NAMALWA (cell line): ENCODE measurements at regions not wholly inside any gene's neighbourhood (a gene's known extent, or its start where the extent isn't known, plus 50 kb on each side); places are given as distances from the start of the nearest gene placed in this dataset.
"Not testable (repeated sequence)": the region's sequence is repeated elsewhere in the genome, so short reads cannot be mapped to it uniquely, and the experiment has no call there.

Source experiments
- DNase-seq: peaks from one replicate; pipeline ENCODE4 v3.0.0-alpha.2; 2015; ENCODE audit warnings: low spot score

- DNase-seq = no peak
Observed at GRCh38 chr4:14364953-14365536, 637.2 kb upstream of the CPEB2 start.

DNA sequence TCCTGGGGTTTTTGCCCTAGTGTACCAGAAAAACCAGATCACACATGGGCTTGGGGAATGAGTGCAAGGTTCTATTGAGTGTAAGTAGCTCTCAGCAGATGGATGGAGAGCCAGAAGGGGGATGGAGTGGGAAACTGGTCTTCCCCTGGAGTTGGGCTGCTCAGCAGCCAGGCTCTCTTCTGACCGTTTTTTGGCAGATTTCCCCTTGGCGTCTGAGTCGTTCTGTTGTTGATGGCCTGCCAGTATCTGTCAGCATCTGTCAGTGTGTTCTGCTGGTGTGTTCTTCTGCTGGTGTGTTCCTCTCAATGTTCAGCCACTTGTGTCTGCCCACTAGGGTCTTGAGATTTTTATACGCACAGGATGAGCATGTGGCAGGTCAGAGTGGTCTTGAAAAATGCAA lies 633.9 kb upstream of the CPEB2 start:
- DNase-seq = no peak

DNA sequence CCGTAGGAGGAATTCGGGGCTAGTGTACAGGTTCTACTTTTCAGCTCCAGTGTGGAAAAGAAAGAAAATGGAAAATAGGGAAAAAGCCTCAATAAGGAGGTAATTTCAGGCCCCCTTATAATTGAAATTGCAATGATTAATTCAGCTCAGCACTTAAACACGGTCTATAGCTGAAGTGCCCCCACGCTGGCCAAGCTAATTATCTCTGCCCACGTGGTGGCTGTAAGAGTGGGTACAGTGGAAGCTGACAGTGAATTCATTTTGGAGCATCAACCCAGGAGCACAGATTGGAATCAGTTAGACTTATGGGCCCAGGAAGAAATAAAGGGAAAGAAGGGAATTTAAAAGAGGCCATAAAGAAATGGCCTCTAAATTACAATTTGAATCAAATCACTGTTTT lies 631.1 kb upstream of the CPEB2 start:
- DNase-seq = no peak

DNA sequence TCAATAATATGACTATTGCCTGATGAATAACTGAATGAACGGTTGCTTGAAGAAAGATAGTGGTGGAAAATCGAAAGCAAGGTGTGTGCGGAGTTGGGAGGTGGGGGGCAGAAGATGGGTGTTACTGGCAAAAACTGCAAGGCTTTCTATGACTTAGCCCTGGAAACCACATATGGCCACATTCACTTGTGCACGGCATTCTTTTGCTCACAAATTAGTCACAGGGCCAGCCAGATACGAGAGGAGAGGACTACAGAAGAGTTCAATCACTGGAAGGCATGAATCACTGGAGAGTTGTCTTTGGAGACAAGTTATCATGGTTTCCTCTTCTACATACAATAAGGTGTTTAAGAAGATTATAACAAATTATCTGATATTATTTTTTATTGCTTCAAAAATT lies 626.5 kb upstream of the CPEB2 start:
- DNase-seq = no peak

DNA sequence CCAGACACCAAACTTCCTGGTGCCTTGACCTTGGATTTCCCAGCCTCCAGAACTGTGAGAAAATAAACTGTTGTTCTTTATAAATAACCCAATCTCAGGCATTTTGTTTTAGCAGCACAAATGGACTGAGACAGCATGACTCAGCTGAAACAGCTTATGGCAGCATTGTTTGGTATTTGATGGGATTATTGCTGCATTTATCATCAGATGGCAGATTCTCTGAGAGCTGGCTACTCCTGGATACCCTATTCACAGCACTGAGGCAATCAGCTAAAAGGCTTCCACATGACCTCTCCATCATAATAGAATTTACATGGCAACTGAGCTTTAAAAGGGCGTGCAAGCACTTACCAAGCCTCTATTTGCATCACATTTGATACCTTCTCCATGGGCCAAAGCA lies 623.1 kb upstream of the CPEB2 start:
- DNase-seq = no peak

DNA sequence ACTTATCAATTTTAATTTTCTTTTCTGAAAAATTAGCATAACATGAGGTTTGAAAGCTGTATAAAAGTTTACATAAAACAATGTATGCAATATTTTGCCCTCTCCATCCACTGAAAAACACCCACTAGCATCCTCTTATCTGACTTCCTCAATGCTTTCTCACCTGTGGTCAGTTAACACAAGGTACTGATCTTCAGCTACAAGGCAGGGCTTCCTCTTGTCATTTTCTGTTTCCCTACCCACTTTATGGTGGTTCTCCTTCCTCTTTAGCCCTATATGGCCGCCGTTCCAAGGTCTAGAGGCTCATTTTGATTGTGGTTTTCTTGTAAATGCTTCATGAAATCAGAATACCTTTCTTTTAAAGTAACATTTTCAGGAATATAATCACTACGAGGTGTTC lies 618.6 kb upstream of the CPEB2 start:
- no peak for DNase-seq

DNA sequence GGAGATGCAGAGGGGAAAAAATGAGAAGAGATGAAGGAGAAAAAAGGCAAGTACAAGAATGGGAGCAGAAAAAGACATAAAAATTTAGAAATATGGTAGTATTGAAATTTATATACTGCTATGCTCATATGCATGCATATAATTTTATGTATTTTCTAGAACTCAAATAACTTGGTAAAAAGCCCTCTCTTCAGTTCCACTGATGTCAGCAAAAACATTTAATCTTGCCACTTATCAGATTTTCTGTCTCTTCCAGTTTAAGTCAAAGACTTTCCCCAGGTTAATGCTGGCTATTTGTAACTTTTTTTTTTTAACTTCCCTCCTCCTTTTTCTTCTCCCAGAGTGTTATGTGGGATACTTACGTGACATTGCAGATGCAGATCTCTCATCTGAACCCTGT lies 617.5 kb upstream of the CPEB2 start:
- DNase-seq = no peak

DNA sequence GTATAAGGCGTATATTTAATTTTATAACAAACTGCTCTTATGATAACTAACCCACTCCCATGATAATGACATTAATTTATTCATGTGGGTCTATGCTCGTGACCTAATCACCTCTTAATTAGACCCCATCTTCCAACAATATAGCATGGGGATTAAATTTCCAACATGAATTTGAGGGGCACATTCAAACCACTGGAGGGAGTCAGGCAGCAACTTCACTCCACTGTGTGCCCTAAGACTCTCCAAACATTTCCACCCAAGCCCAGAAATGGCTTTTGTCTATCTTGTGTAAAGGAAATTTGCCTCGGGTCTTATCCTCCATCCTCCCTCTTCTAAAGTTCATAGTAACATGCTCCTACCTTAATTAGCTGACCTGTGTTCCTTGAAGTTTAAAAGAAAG lies 616.1 kb upstream of the CPEB2 start:
- DNase-seq = no peak

- DNase-seq = no peak
Observed at GRCh38 chr4:14387647-14388046, 614.6 kb upstream of the CPEB2 start.

DNA sequence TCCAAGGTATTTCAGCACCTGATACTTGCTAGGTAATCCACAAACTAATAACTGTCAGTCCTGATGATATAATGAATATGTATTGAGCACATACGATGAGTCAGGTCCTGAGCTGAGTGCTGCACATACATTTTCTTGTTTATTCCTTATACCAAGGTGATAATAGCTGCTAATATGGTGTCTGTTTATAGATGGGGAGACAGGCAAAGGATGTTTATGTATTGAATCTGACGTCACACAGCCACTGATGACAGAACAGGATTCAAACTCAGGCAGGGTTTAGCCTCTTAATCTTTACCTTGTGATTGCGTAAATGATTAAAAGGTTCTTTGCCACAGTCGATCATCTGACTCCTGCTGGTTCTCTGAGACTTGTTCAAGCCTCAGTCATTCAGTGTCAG lies 609.9 kb upstream of the CPEB2 start:
- DNase-seq = no peak

- no peak for DNase-seq
Observed at GRCh38 chr4:14396183-14396582, 606.1 kb upstream of the CPEB2 start.

- DNase-seq = no peak
Observed at GRCh38 chr4:14399848-14400247, 602.4 kb upstream of the CPEB2 start.

DNA sequence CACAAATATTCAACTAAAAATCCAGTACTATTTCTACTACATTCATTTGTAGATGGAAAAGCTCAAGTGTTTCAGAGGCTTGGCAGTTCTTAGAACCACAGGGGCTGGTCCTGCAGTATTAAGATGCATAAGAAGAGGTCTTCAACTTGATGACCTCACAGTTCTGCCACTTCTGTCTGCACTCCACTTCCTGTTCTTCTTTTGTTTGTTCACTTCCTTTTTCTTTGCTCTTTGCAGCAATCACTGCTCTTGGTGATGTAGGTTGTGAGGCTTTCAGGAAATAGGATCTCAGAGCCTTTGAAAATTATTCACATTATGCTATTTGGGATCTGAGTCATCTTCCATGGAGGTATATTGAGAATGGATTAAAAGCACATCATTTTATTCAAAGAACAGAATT lies 602.0 kb upstream of the CPEB2 start:
- no peak for DNase-seq

GRCh38 chr4:14403132-14403531 lies 599.1 kb upstream of the CPEB2 start:
- no peak for DNase-seq

DNA sequence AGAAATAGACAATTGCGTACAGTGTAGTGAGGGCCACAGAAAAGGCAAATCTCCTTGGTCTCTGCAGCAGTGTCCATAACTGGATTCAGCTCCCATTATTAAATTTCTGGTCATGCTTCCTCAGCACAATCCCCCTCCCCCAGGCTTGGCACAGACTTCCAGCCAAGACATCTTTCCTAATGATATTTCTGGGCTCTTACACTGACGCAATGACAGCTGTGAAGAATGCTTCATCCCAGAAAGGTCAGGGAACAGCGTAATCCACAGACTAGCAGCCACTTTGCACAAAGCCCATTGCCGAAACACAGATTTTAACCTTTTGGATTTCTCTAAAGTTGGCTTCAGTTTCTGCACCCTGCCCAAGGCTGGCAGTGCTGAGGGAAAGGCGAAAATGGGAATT lies 597.6 kb upstream of the CPEB2 start:
- no peak for DNase-seq

DNA sequence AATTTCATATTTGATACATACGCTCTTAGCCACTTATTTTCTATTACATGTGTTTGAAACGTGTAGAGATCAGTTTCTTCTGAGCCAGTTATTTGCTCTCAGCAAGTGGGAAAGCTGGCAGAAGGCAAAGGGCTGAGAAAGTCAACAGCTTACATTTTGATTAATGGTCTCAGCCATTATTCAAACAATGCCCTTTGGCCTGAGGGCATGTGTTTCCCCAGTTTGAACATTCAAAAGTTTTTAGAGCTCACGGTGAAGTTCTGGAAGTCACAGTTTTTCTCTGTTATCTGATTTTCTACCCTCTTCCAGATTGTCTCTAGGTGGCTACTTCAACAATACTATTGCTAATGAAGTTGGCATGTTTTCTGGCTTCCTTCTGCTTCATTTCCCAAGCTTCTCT lies 591.8 kb upstream of the CPEB2 start:
- DNase-seq = no peak

- no peak for DNase-seq
Observed at GRCh38 chr4:14415146-14415545, 587.1 kb upstream of the CPEB2 start.

GRCh38 chr4:14419516-14419915 lies 582.8 kb upstream of the CPEB2 start:
- DNase-seq = no peak

DNA sequence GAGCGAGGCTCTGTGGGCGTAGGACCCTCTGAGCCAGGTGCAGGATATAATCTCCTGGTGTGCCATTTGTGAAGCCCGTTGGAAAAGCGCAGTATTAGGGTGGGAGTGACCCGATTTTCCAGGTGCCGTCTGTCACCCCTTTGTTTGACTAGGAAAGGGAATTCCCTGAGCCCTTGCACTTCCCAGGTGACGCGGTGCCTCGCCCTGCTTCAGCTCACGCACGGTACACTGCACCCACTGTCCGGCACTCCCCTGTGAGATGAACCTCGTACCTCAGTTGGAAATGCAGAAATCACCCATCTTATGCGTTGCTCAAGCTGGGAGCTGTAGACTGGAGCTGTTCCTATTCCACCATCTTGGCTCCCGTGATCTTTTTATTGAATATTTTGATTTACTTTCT lies 576.0 kb upstream of the CPEB2 start:
- not testable (repeated sequence) for DNase-seq

GRCh38 chr4:14428125-14428524 lies 574.2 kb upstream of the CPEB2 start:
- DNase-seq = no peak

DNA sequence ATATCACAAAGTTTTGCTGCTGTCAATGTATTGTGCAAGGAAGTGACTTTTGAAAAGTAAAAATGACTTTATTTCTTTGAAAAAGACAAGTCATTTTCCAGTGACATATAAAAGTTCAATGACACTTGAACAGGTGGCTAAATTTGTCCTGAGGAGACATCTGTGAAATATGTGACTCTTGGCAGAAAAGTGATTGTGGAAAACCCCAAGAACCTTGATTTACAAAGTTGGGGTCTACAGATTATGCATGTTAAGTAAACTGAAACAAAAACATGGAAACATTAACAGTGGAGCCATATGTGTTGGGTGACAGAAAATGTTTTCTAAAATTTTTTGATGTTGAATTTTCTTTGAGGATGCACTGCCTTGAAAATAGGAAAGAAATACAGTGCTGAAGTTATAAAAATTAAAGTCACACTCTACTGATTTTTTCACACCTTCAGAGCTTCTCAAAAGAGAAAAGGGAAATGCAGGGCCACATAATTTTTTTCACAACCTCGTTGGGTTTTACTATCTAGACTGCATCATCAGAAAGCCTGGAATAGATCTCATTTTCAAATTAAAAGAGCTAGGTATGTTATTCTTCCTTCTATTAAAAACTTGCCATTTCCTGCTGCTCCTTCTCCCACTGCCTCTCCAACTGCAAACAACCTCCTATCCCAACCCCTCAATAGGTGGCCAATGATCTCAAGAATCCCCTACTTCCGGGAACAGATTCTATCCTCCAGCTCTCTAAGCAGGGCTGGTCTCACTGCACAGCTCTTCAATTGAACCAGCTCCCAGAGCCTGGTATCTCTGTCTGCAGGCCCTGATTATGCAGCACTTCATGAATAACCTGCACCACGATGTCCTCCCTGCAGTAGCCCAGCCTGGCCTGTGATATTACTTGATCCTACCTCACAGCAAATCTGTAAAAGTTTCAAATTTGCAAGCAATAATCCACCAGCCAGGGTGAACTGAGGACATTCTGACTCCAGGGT lies 570.8 kb upstream of the CPEB2 start:
- DNase-seq = no peak

- DNase-seq = no peak
Observed at GRCh38 chr4:14434483-14434882, 567.8 kb upstream of the CPEB2 start.

DNA sequence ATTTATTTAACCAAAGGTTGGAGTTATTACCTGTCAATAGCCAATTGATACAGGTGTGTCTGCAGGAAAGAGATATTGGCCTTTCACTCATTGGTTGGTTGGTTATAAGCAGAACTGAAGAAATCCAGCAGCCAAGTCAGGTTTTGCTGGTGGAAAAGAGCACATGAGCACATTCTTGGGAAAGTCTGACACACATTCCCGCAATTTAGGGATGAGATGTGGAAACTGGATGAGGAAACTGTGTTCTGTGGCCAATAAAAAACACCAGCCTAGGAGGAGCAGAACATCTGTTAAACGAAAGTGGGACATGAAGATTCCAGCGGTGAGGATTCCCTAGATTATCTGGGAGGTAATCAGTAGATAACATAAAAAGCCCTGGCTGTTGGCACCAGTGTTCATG lies 567.4 kb upstream of the CPEB2 start:
- DNase-seq = no peak

GRCh38 chr4:14441561-14441960 lies 560.7 kb upstream of the CPEB2 start:
- no peak for DNase-seq
